ENCODE measurements at regions not wholly inside any gene's neighbourhood (a gene's known extent, or its start where the extent isn't known, plus 50 kb on each side); places are given as distances from the start of the nearest gene placed in this dataset.
"Not testable (repeated sequence)": the region's sequence is repeated elsewhere in the genome, so short reads cannot be mapped to it uniquely, and the experiment has no call there.

- ATAC-seq, result no peak
- intact Hi-C loops (cut with DNase I), result no loop called here
- Histone ChIP-seq H3K27ac (no peak overlapping the region), H3K9me3 (no peaks in the 10 kb centered on the region), H3K4me1 (no peaks in the 10 kb centered on the region), H3K27me3 (no peaks in the 10 kb centered on the region), H3K36me3 (replicated peaks in 1 of 2; ENCODE audit: insufficient read depth in 1 of 2, low read depth in 2 of 2) (no peaks in the 10 kb centered on the region), H3K4me3 (no peak overlapping the region)
- 57 to 61% methylated on average over 4 of the region's 4 CpGs for WGBS, 2 donors
- DNase-seq, result no peak
- TF ChIP-seq CTCF (IDR thresholded peaks at IDR 0.05), result no peak
- no peak for TF ChIP-seq POLR2A (IDR thresholded peaks at IDR 0.05)
These were observed 235.6 kb downstream of the FAT3 start for GRCh38 chr11:92460213-92460612.

GRCh38 chr11:92461447-92461846, 236.8 kb downstream of the FAT3 start:
- ATAC-seq (no peak), DNase-seq (no peak)
- Histone ChIP-seq H3K9me3 (no peaks in the 10 kb centered on the region), H3K4me3 (no peak overlapping the region), H3K27me3 (no peaks in the 10 kb centered on the region), H3K36me3 (replicated peaks in 1 of 2; ENCODE audit: insufficient read depth in 1 of 2, low read depth in 2 of 2) (no peaks in the 10 kb centered on the region), H3K27ac (no peak overlapping the region), H3K4me1 (no peaks in the 10 kb centered on the region)
- 77 to 86% methylated on average over 3 of the region's 3 CpGs for WGBS, 2 donors
- TF ChIP-seq CTCF (IDR thresholded peaks at IDR 0.05), result no peak
- TF ChIP-seq POLR2A (IDR thresholded peaks at IDR 0.05), result no peak
- intact Hi-C loops (cut with DNase I), result no loop called here

- Histone ChIP-seq H3K4me1 (no peaks in the 10 kb centered on the region), H3K9me3 (no peaks in the 10 kb centered on the region), H3K4me3 (no peak overlapping the region), H3K36me3 (replicated peaks in 1 of 2; ENCODE audit: insufficient read depth in 1 of 2, low read depth in 2 of 2) (no peaks in the 10 kb centered on the region), H3K27ac (no peak overlapping the region), H3K27me3 (no peaks in the 10 kb centered on the region)
- ATAC-seq (no peak), DNase-seq (no peak)
- intact Hi-C loops (cut with DNase I), result no loop called here
- WGBS, 2 donors, result 25 to 61% methylated on average over 1 of the region's 1 CpG
- TF ChIP-seq CTCF (IDR thresholded peaks at IDR 0.05) (no peak), POLR2A (IDR thresholded peaks at IDR 0.05) (no peak)
These were observed 238.2 kb downstream of the FAT3 start for GRCh38 chr11:92462821-92463220.

- Histone ChIP-seq H3K27ac (no peak overlapping the region), H3K36me3 (replicated peaks in 1 of 2; ENCODE audit: insufficient read depth in 1 of 2, low read depth in 2 of 2) (no peaks in the 10 kb centered on the region), H3K27me3 (no peaks in the 10 kb centered on the region), H3K4me1 (no peaks in the 10 kb centered on the region), H3K4me3 (no peak overlapping the region), H3K9me3 (no peaks in the 10 kb centered on the region)
- intact Hi-C loops (cut with DNase I), result no loop called here
- no peak for DNase-seq
- ATAC-seq, result no peak
- no peak for TF ChIP-seq POLR2A (IDR thresholded peaks at IDR 0.05)
- no peak for TF ChIP-seq CTCF (IDR thresholded peaks at IDR 0.05)
- WGBS, 2 donors, result 53 to 60% methylated on average over 6 of the region's 6 CpGs
These were observed 240.2 kb downstream of the FAT3 start for GRCh38 chr11:92464822-92465221.

GRCh38 chr11:92465410-92465809, 240.8 kb downstream of the FAT3 start:
- H3K9me3 ChIP-seq; H3K36me3 ChIP-seq (replicated peaks in 1 of 2; ENCODE audit: insufficient read depth in 1 of 2, low read depth in 2 of 2); DNase-seq; intact Hi-C loops (cut with DNase I); H3K27me3 ChIP-seq; H3K4me3 ChIP-seq; ATAC-seq; H3K4me1 ChIP-seq; H3K27ac ChIP-seq: not testable (repeated sequence)
- WGBS, 2 donors, result 80 to 81% methylated on average over 3 of the region's 3 CpGs

Data from body of pancreas (tissue), 4 donors.